ENCODE measurements at regions not wholly inside any gene's neighbourhood (a gene's known extent, or its start where the extent isn't known, plus 50 kb on each side); places are given as distances from the start of the nearest gene placed in this dataset.

DNA sequence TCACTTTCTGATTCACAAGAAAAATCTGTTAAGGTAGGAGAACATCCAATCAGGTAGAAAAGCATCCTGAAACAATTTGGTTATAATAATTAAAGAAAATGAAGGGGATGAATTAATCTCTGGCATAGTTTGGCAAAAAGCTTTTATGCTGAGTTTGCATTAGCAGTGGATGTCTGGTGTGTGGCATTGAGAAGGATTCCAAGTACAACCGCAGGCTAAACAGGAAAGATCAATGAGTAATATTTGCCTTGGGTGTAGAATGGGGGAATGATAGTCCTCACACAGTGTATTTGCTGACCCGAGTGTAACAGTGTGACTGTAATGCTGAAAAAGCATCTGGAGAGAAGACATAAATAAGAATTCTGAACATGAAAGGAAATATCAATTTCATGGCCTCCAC is 68.3 kb upstream of the SESTD1 start:
- TF ChIP-seq, protein P1, sequence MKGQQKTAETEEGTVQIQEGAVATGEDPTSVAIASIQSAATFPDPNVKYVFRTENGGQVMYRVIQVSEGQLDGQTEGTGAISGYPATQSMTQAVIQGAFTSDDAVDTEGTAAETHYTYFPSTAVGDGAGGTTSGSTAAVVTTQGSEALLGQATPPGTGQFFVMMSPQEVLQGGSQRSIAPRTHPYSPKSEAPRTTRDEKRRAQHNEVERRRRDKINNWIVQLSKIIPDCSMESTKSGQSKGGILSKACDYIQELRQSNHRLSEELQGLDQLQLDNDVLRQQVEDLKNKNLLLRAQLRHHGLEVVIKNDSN (IDR thresholded peaks at IDR 0.05): no peak
- TF ChIP-seq EP300 (IDR thresholded peaks at IDR 0.05; ENCODE audit: borderline replicate concordance) (no peak), FOXM1 (IDR thresholded peaks at IDR 0.05; ENCODE audit: borderline replicate concordance, low read depth) (no peak), RAD21 (IDR thresholded peaks at IDR 0.05; ENCODE audit: low read depth) (no peak), TEAD4 (IDR thresholded peaks at IDR 0.05) (no peak), TAF1 (IDR thresholded peaks at IDR 0.05; ENCODE audit: low read depth) (no peak), YY1 (IDR thresholded peaks at IDR 0.05; ENCODE audit: low read depth) (no peak), TCF12 (IDR thresholded peaks at IDR 0.05; ENCODE audit: low read depth) (no peak), CEBPB (IDR thresholded peaks at IDR 0.05) (no peak), ZBTB7A (IDR thresholded peaks at IDR 0.05; ENCODE audit: low read depth) (no peak), NFIC (IDR thresholded peaks at IDR 0.05) (no peak)
- TF ChIP-seq, protein P2, sequence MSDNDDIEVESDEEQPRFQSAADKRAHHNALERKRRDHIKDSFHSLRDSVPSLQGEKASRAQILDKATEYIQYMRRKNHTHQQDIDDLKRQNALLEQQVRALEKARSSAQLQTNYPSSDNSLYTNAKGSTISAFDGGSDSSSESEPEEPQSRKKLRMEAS (IDR thresholded peaks at IDR 0.05): no peak

Data from Ishikawa (cell line).